WTC11 (cell line): ENCODE measurements at regions not wholly inside any gene's neighbourhood (a gene's known extent, or its start where the extent isn't known, plus 50 kb on each side); places are given as distances from the start of the nearest gene placed in this dataset.

Source experiments
- ATAC-seq: fragments of 200-7000 bp; cut with Tn5 transposase; 2 replicates; pipeline ENCODE4 v1.10.0; 2021; ENCODE audit warnings: mild to moderate bottlenecking, moderate library complexity
- CTCF ChIA-PET: fragments of 300-600 bp; sonication (Branson Sonifier 250); formaldehyde crosslinking; loops from one replicate; lab custom pipeline; 2021; ENCODE audit warnings: antibody characterized with exemption; lab: Charles Lee
- POLR2A ChIA-PET: fragments of 350-600 bp; sonication (Branson Sonifier 250); formaldehyde crosslinking; loops from one replicate; lab custom pipeline; 2021; ENCODE audit warnings: antibody characterized with exemption; lab: Charles Lee
- DNase-seq: peaks from one replicate; pipeline ENCODE4 v3.0.0; 2021; ENCODE audit warnings: low spot score
- H3K27ac Mint-ChIP-seq: 2 replicates; pipeline ENCODE4 v1.8.0; 2021; ENCODE audit warnings: mixed read lengths
- H3K27me3 Mint-ChIP-seq: 2 replicates; pipeline ENCODE4 v1.8.0; 2021; ENCODE audit warnings: low read depth, mild to moderate bottlenecking, moderate library complexity, mixed read lengths
- H3K36me3 Mint-ChIP-seq: 2 replicates; pipeline ENCODE4 v1.8.0; 2021; ENCODE audit warnings: mixed read lengths
- H3K4me1 Mint-ChIP-seq: 2 replicates; pipeline ENCODE4 v1.8.0; 2022; ENCODE audit warnings: mixed read lengths
- H3K4me3 Mint-ChIP-seq: 2 replicates; pipeline ENCODE4 v1.8.0; 2021; ENCODE audit warnings: mild to moderate bottlenecking, moderate library complexity, mixed read lengths
- H3K9me3 Mint-ChIP-seq: 2 replicates; pipeline ENCODE4 v1.8.0; 2021; ENCODE audit warnings: mixed read lengths
- GABPB1 ChIP-seq: sonication (generic); formaldehyde crosslinking; IDR thresholded peaks from 2 replicates; pipeline ENCODE4 v1.8.1; 2023; ENCODE audit warnings: mild to moderate bottlenecking, missing genetic modification reagents
- GTF2I ChIP-seq: fragments of 250-450 bp; sonication (Bioruptor Pico); conservative IDR thresholded peaks from 2 replicates; pipeline ENCODE4 v1.4.0; 2021; ENCODE audit warnings: mild to moderate bottlenecking
- JAZF1 ChIP-seq: fragments of 250-450 bp; sonication (Bioruptor Pico); IDR thresholded peaks from 2 replicates; pipeline ENCODE4 v1.9.0; 2021; ENCODE audit warnings: moderate library complexity, mild to moderate bottlenecking, inconsistent platforms
- OVOL2 ChIP-seq: fragments of 250-450 bp; sonication (Bioruptor Pico); IDR thresholded peaks from 2 replicates; pipeline ENCODE4 v1.9.0; 2021; ENCODE audit warnings: mild to moderate bottlenecking, borderline replicate concordance
- PRRX2 ChIP-seq: fragments of 250-450 bp; sonication (Bioruptor Pico); IDR thresholded peaks from 2 replicates; pipeline ENCODE4 v1.8.0; 2021; ENCODE audit warnings: mild to moderate bottlenecking
- TCF7 ChIP-seq: sonication (generic); formaldehyde crosslinking; IDR thresholded peaks from 2 replicates; pipeline ENCODE4 v1.8.0; 2022; ENCODE audit warnings: mild to moderate bottlenecking, low read depth, missing genetic modification reagents, moderate library complexity
- TEAD4 ChIP-seq: sonication (generic); formaldehyde crosslinking; IDR thresholded peaks from 2 replicates; pipeline ENCODE4 v1.8.0; 2022; ENCODE audit warnings: mild to moderate bottlenecking, missing genetic modification reagents
- ZNF121 ChIP-seq: sonication (generic); formaldehyde crosslinking; IDR thresholded peaks from 2 replicates; pipeline ENCODE4 v1.8.0; 2023; ENCODE audit warnings: missing genetic modification reagents
- ZNF219 ChIP-seq: sonication (generic); formaldehyde crosslinking; IDR thresholded peaks from 2 replicates; pipeline ENCODE4 v1.8.0; 2023; ENCODE audit warnings: missing genetic modification reagents, mild to moderate bottlenecking, borderline replicate concordance
- TF ChIP-seq, protein P1 (sequence below): sonication (generic); formaldehyde crosslinking; IDR thresholded peaks from 2 replicates; pipeline ENCODE4 v1.8.0; 2023; ENCODE audit warnings: mild to moderate bottlenecking, missing genetic modification reagents
- TF ChIP-seq, protein P2 (sequence below): sonication (generic); formaldehyde crosslinking; conservative IDR thresholded peaks from 2 replicates; pipeline ENCODE4 v1.8.1; 2023; ENCODE audit warnings: mild to moderate bottlenecking, low read depth, missing genetic modification reagents, moderate library complexity
- TF ChIP-seq, protein P3 (sequence below): sonication (generic); formaldehyde crosslinking; IDR thresholded peaks from 2 replicates; pipeline ENCODE4 v1.8.1; 2022; ENCODE audit warnings: low read depth, missing genetic modification reagents, borderline replicate concordance
- TF ChIP-seq, protein P4 (sequence below): sonication (generic); formaldehyde crosslinking; IDR thresholded peaks from 2 replicates; pipeline ENCODE4 v1.8.0; 2023; ENCODE audit warnings: missing genetic modification reagents, mild to moderate bottlenecking, borderline replicate concordance
- TF ChIP-seq, protein P5 (sequence below): sonication (generic); formaldehyde crosslinking; conservative IDR thresholded peaks from 2 replicates; pipeline ENCODE4 v1.8.1; 2022; ENCODE audit warnings: mild to moderate bottlenecking, missing genetic modification reagents
- TF ChIP-seq, protein P6 (sequence below): sonication (generic); formaldehyde crosslinking; IDR thresholded peaks from 2 replicates; pipeline ENCODE4 v1.8.1; 2023; ENCODE audit warnings: mild to moderate bottlenecking, missing genetic modification reagents, borderline replicate concordance
- TF ChIP-seq, protein P7 (sequence below): fragments of 200-600 bp; IDR thresholded peaks from 2 replicates; pipeline ENCODE4 v1.8.0; 2022; ENCODE audit warnings: antibody characterized with exemption
- TF ChIP-seq, protein P8 (sequence below): sonication (generic); formaldehyde crosslinking; IDR thresholded peaks from 2 replicates; pipeline ENCODE4 v1.8.1; 2022; ENCODE audit warnings: mild to moderate bottlenecking, missing genetic modification reagents, moderate library complexity, borderline replicate concordance

DNA sequence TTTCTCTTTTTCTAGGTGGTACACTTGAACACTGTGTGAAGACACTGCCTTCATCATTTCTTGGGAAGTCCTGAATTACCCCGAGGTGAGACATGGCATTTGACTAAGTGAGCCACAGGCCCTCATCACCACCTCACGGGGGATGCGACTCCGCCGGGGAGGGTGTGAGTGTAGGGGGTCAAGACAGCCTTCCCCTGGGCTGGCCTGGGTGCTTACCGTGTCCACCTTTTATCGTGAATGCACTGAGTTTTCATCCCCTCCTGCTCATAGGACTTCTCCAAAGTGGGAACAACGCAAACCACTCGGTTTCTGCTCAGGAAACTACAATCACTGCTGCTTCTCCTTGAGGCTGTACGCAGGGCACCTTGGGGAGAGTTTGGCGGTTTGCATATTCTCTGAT lies 176.9 kb downstream of the SH2D4B start (continued):
- TF ChIP-seq TEAD4 (CRISPR knock-in tag): no peak
- TF ChIP-seq JAZF1: no peak
- TF ChIP-seq, protein P1, sequence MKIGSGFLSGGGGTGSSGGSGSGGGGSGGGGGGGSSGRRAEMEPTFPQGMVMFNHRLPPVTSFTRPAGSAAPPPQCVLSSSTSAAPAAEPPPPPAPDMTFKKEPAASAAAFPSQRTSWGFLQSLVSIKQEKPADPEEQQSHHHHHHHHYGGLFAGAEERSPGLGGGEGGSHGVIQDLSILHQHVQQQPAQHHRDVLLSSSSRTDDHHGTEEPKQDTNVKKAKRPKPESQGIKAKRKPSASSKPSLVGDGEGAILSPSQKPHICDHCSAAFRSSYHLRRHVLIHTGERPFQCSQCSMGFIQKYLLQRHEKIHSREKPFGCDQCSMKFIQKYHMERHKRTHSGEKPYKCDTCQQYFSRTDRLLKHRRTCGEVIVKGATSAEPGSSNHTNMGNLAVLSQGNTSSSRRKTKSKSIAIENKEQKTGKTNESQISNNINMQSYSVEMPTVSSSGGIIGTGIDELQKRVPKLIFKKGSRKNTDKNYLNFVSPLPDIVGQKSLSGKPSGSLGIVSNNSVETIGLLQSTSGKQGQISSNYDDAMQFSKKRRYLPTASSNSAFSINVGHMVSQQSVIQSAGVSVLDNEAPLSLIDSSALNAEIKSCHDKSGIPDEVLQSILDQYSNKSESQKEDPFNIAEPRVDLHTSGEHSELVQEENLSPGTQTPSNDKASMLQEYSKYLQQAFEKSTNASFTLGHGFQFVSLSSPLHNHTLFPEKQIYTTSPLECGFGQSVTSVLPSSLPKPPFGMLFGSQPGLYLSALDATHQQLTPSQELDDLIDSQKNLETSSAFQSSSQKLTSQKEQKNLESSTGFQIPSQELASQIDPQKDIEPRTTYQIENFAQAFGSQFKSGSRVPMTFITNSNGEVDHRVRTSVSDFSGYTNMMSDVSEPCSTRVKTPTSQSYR (CRISPR knock-in tag): no peak
- TF ChIP-seq, protein P2, sequence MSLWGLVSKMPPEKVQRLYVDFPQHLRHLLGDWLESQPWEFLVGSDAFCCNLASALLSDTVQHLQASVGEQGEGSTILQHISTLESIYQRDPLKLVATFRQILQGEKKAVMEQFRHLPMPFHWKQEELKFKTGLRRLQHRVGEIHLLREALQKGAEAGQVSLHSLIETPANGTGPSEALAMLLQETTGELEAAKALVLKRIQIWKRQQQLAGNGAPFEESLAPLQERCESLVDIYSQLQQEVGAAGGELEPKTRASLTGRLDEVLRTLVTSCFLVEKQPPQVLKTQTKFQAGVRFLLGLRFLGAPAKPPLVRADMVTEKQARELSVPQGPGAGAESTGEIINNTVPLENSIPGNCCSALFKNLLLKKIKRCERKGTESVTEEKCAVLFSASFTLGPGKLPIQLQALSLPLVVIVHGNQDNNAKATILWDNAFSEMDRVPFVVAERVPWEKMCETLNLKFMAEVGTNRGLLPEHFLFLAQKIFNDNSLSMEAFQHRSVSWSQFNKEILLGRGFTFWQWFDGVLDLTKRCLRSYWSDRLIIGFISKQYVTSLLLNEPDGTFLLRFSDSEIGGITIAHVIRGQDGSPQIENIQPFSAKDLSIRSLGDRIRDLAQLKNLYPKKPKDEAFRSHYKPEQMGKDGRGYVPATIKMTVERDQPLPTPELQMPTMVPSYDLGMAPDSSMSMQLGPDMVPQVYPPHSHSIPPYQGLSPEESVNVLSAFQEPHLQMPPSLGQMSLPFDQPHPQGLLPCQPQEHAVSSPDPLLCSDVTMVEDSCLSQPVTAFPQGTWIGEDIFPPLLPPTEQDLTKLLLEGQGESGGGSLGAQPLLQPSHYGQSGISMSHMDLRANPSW (CRISPR knock-in tag): no peak
- TF ChIP-seq, protein P3, sequence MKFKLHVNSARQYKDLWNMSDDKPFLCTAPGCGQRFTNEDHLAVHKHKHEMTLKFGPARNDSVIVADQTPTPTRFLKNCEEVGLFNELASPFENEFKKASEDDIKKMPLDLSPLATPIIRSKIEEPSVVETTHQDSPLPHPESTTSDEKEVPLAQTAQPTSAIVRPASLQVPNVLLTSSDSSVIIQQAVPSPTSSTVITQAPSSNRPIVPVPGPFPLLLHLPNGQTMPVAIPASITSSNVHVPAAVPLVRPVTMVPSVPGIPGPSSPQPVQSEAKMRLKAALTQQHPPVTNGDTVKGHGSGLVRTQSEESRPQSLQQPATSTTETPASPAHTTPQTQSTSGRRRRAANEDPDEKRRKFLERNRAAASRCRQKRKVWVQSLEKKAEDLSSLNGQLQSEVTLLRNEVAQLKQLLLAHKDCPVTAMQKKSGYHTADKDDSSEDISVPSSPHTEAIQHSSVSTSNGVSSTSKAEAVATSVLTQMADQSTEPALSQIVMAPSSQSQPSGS: no peak
- TF ChIP-seq, protein P4, sequence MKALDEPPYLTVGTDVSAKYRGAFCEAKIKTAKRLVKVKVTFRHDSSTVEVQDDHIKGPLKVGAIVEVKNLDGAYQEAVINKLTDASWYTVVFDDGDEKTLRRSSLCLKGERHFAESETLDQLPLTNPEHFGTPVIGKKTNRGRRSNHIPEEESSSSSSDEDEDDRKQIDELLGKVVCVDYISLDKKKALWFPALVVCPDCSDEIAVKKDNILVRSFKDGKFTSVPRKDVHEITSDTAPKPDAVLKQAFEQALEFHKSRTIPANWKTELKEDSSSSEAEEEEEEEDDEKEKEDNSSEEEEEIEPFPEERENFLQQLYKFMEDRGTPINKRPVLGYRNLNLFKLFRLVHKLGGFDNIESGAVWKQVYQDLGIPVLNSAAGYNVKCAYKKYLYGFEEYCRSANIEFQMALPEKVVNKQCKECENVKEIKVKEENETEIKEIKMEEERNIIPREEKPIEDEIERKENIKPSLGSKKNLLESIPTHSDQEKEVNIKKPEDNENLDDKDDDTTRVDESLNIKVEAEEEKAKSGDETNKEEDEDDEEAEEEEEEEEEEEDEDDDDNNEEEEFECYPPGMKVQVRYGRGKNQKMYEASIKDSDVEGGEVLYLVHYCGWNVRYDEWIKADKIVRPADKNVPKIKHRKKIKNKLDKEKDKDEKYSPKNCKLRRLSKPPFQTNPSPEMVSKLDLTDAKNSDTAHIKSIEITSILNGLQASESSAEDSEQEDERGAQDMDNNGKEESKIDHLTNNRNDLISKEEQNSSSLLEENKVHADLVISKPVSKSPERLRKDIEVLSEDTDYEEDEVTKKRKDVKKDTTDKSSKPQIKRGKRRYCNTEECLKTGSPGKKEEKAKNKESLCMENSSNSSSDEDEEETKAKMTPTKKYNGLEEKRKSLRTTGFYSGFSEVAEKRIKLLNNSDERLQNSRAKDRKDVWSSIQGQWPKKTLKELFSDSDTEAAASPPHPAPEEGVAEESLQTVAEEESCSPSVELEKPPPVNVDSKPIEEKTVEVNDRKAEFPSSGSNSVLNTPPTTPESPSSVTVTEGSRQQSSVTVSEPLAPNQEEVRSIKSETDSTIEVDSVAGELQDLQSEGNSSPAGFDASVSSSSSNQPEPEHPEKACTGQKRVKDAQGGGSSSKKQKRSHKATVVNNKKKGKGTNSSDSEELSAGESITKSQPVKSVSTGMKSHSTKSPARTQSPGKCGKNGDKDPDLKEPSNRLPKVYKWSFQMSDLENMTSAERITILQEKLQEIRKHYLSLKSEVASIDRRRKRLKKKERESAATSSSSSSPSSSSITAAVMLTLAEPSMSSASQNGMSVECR (CRISPR knock-in tag): no peak
- TF ChIP-seq, protein P5, sequence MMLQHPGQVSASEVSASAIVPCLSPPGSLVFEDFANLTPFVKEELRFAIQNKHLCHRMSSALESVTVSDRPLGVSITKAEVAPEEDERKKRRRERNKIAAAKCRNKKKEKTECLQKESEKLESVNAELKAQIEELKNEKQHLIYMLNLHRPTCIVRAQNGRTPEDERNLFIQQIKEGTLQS (CRISPR knock-in tag): no peak
- TF ChIP-seq ZNF121 (CRISPR knock-in tag): no peak
- TF ChIP-seq, protein P6, sequence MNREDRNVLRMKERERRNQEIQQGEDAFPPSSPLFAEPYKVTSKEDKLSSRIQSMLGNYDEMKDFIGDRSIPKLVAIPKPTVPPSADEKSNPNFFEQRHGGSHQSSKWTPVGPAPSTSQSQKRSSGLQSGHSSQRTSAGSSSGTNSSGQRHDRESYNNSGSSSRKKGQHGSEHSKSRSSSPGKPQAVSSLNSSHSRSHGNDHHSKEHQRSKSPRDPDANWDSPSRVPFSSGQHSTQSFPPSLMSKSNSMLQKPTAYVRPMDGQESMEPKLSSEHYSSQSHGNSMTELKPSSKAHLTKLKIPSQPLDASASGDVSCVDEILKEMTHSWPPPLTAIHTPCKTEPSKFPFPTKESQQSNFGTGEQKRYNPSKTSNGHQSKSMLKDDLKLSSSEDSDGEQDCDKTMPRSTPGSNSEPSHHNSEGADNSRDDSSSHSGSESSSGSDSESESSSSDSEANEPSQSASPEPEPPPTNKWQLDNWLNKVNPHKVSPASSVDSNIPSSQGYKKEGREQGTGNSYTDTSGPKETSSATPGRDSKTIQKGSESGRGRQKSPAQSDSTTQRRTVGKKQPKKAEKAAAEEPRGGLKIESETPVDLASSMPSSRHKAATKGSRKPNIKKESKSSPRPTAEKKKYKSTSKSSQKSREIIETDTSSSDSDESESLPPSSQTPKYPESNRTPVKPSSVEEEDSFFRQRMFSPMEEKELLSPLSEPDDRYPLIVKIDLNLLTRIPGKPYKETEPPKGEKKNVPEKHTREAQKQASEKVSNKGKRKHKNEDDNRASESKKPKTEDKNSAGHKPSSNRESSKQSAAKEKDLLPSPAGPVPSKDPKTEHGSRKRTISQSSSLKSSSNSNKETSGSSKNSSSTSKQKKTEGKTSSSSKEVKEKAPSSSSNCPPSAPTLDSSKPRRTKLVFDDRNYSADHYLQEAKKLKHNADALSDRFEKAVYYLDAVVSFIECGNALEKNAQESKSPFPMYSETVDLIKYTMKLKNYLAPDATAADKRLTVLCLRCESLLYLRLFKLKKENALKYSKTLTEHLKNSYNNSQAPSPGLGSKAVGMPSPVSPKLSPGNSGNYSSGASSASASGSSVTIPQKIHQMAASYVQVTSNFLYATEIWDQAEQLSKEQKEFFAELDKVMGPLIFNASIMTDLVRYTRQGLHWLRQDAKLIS: no peak

DNA sequence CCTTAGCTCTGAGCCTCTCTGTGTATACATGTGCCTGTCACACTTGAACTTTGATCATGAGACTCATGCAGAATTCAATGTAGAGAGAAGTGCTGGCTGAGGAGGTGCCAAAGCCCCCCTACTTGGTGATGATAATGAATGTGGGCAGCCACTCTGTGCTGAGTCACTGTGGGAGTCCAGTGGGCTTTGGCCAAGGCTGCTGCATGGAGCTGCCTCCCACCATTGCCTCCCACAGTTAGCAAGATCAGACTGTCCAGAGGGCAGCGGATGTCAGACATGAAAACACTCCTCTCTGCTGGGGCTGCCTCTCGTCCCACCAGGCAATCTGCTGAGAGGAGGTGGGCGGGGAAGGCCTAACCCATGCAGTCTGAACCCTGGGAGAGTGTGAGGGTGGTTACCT lies 180.3 kb downstream of the SH2D4B start:
- peaks cover 8% of the 10 kb centered on the region for H3K36me3 Mint-ChIP-seq
- peaks cover 8% of the 10 kb centered on the region for H3K9me3 Mint-ChIP-seq
- H3K4me1 Mint-ChIP-seq: peaks cover 16% of the 10 kb centered on the region
- CTCF ChIA-PET: no interaction called here
- ATAC-seq (no peak), DNase-seq (no peak)
- POLR2A ChIA-PET: no interaction called here
- H3K27me3 Mint-ChIP-seq: no peaks in the 10 kb centered on the region; the same call in 1 of the 2 replicates
- H3K27ac Mint-ChIP-seq: no peak overlapping the region
- no peak overlapping the region for H3K4me3 Mint-ChIP-seq
- no peak for TF ChIP-seq GABPB1 (CRISPR knock-in tag)
- no peak for TF ChIP-seq PRRX2
- TF ChIP-seq, protein P7, sequence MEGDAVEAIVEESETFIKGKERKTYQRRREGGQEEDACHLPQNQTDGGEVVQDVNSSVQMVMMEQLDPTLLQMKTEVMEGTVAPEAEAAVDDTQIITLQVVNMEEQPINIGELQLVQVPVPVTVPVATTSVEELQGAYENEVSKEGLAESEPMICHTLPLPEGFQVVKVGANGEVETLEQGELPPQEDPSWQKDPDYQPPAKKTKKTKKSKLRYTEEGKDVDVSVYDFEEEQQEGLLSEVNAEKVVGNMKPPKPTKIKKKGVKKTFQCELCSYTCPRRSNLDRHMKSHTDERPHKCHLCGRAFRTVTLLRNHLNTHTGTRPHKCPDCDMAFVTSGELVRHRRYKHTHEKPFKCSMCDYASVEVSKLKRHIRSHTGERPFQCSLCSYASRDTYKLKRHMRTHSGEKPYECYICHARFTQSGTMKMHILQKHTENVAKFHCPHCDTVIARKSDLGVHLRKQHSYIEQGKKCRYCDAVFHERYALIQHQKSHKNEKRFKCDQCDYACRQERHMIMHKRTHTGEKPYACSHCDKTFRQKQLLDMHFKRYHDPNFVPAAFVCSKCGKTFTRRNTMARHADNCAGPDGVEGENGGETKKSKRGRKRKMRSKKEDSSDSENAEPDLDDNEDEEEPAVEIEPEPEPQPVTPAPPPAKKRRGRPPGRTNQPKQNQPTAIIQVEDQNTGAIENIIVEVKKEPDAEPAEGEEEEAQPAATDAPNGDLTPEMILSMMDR: no peak
- TF ChIP-seq, protein P8, sequence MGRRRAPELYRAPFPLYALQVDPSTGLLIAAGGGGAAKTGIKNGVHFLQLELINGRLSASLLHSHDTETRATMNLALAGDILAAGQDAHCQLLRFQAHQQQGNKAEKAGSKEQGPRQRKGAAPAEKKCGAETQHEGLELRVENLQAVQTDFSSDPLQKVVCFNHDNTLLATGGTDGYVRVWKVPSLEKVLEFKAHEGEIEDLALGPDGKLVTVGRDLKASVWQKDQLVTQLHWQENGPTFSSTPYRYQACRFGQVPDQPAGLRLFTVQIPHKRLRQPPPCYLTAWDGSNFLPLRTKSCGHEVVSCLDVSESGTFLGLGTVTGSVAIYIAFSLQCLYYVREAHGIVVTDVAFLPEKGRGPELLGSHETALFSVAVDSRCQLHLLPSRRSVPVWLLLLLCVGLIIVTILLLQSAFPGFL (CRISPR knock-in tag): no peak
- no peak for TF ChIP-seq TCF7 (CRISPR knock-in tag)
- no peak for TF ChIP-seq ZNF219 (CRISPR knock-in tag)
- TF ChIP-seq GTF2I (CRISPR knock-in tag): no peak
- TF ChIP-seq OVOL2 (CRISPR knock-in tag): no peak
